ACC112 (cell line): ENCODE measurements at regions not wholly inside any gene's neighbourhood (a gene's known extent, or its start where the extent isn't known, plus 50 kb on each side); places are given as distances from the start of the nearest gene placed in this dataset.
"Not testable (repeated sequence)": the region's sequence is repeated elsewhere in the genome, so short reads cannot be mapped to it uniquely, and the experiment has no call there.

Experiments used
- H2AFZ ChIP-seq: fragments of 200-600 bp; sonication (generic); one replicate; pipeline ENCODE4 v1.6.0; 2017; ENCODE audit warnings: antibody characterized with exemption, low read length; ENCODE audit not compliant: unreplicated experiment
- H3K27ac ChIP-seq: fragments of 200-600 bp; sonication (generic); 2 replicates; pipeline ENCODE4 v1.5.1; 2014; ENCODE audit warnings: low read depth, mild to moderate bottlenecking, antibody characterized with exemption, low read length, moderate library complexity
- H3K27me3 ChIP-seq: fragments of 200-600 bp; sonication (generic); 2 replicates; pipeline ENCODE4 v1.6.1; 2014; ENCODE audit warnings: mild to moderate bottlenecking, antibody characterized with exemption, low read length, moderate library complexity, mixed read lengths; ENCODE audit not compliant: insufficient read depth
- H3K36me3 ChIP-seq: fragments of 200-600 bp; sonication (generic); 2 replicates; pipeline ENCODE4 v1.6.1; 2016; ENCODE audit warnings: mild to moderate bottlenecking, antibody characterized with exemption, low read length, moderate library complexity, mixed read lengths; ENCODE audit not compliant: insufficient read depth
- H3K4me1 ChIP-seq: fragments of 200-600 bp; sonication (generic); one replicate; pipeline ENCODE4 v1.6.1; 2016; ENCODE audit warnings: low read length, mixed read lengths; ENCODE audit not compliant: insufficient read depth, unreplicated experiment, control insufficient read depth
- H3K4me3 ChIP-seq: fragments of 200-600 bp; sonication (generic); 2 replicates; pipeline ENCODE4 v1.5.1; 2014; ENCODE audit warnings: mild to moderate bottlenecking, low read depth, low read length
- H3K79me2 ChIP-seq: fragments of 200-600 bp; sonication (generic); one replicate; pipeline ENCODE4 v1.6.0; 2016; ENCODE audit warnings: low read length; ENCODE audit not compliant: control insufficient read depth, unreplicated experiment, insufficient read depth

GRCh38 chr9:78122631-78123030 is 91.0 kb upstream of the GNAQ start:
- H3K27ac ChIP-seq, result no peak overlapping the region
- no peaks in the 10 kb centered on the region for H3K79me2 ChIP-seq
- no peak overlapping the region for H3K4me3 ChIP-seq
- no peaks in the 10 kb centered on the region for H3K27me3 ChIP-seq
- H2AFZ ChIP-seq, result no peak overlapping the region
- H3K36me3 ChIP-seq, result no peaks in the 10 kb centered on the region
- no peaks in the 10 kb centered on the region for H3K4me1 ChIP-seq

- Histone ChIP-seq H3K4me3 (no peak overlapping the region), H3K4me1 (no peaks in the 10 kb centered on the region), H2AFZ (no peak overlapping the region), H3K79me2 (no peaks in the 10 kb centered on the region), H3K27me3 (no peaks in the 10 kb centered on the region), H3K27ac (no peak overlapping the region), H3K36me3 (no peaks in the 10 kb centered on the region)
Observed at GRCh38 chr9:78121488-78121887, 89.9 kb upstream of the GNAQ start.

- Histone ChIP-seq H3K79me2 (no peaks in the 10 kb centered on the region), H3K4me3 (no peak overlapping the region), H3K27ac (no peak overlapping the region), H3K27me3 (no peaks in the 10 kb centered on the region), H2AFZ (no peak overlapping the region), H3K4me1 (no peaks in the 10 kb centered on the region), H3K36me3 (no peaks in the 10 kb centered on the region)
Observed at GRCh38 chr9:78118742-78119473, 87.3 kb upstream of the GNAQ start.

GRCh38 chr9:78115073-78115472 is 83.5 kb upstream of the GNAQ start:
- Histone ChIP-seq H3K4me1 (no peaks in the 10 kb centered on the region), H3K27me3 (no peaks in the 10 kb centered on the region), H3K27ac (no peak overlapping the region), H3K4me3 (no peak overlapping the region), H3K36me3 (no peaks in the 10 kb centered on the region), H2AFZ (no peak overlapping the region), H3K79me2 (no peaks in the 10 kb centered on the region)

GRCh38 chr9:78114581-78114980 is 83.0 kb upstream of the GNAQ start:
- no peaks in the 10 kb centered on the region for H3K79me2 ChIP-seq
- H3K36me3 ChIP-seq, result no peaks in the 10 kb centered on the region
- no peak overlapping the region for H3K4me3 ChIP-seq
- H3K4me1 ChIP-seq, result no peaks in the 10 kb centered on the region
- H2AFZ ChIP-seq, result no peak overlapping the region
- no peak overlapping the region for H3K27ac ChIP-seq
- no peaks in the 10 kb centered on the region for H3K27me3 ChIP-seq

GRCh38 chr9:78112406-78112805 is 80.8 kb upstream of the GNAQ start:
- H3K27ac ChIP-seq, result no peak overlapping the region
- no peak overlapping the region for H3K4me3 ChIP-seq

GRCh38 chr9:78112004-78112403 is 80.4 kb upstream of the GNAQ start:
- no peaks in the 10 kb centered on the region for H3K36me3 ChIP-seq
- no peak overlapping the region for H3K4me3 ChIP-seq
- no peaks in the 10 kb centered on the region for H3K4me1 ChIP-seq
- H3K27ac ChIP-seq, result no peak overlapping the region
- no peak overlapping the region for H2AFZ ChIP-seq
- no peaks in the 10 kb centered on the region for H3K79me2 ChIP-seq
- H3K27me3 ChIP-seq, result no peaks in the 10 kb centered on the region

More at GRCh38 chr9:78112406-78112805, 80.8 kb upstream of the GNAQ start:
- no peaks in the 10 kb centered on the region for H3K36me3 ChIP-seq
- no peaks in the 10 kb centered on the region for H3K79me2 ChIP-seq
- H3K4me1 ChIP-seq, result no peaks in the 10 kb centered on the region
- no peak overlapping the region for H2AFZ ChIP-seq
- no peaks in the 10 kb centered on the region for H3K27me3 ChIP-seq

GRCh38 chr9:78109075-78109474 is 77.5 kb upstream of the GNAQ start:
- H3K4me3 ChIP-seq, result no peak overlapping the region
- H3K36me3 ChIP-seq, result no peaks in the 10 kb centered on the region
- H3K79me2 ChIP-seq, result no peaks in the 10 kb centered on the region
- H2AFZ ChIP-seq, result no peak overlapping the region
- H3K4me1 ChIP-seq, result no peaks in the 10 kb centered on the region
- peaks cover 17% of the 10 kb centered on the region for H3K27me3 ChIP-seq
- no peak overlapping the region for H3K27ac ChIP-seq

- not testable (repeated sequence) for H3K4me3 ChIP-seq, H3K4me1 ChIP-seq, H3K36me3 ChIP-seq, H2AFZ ChIP-seq, H3K27ac ChIP-seq, H3K79me2 ChIP-seq
- peaks cover 35% of the 10 kb centered on the region for H3K27me3 ChIP-seq
Observed at GRCh38 chr9:78106586-78106985, 75.0 kb upstream of the GNAQ start.

GRCh38 chr9:78103971-78104433 is 72.4 kb upstream of the GNAQ start:
- Histone ChIP-seq H3K27ac (no peak overlapping the region), H3K4me1 (no peaks in the 10 kb centered on the region), H2AFZ (no peak overlapping the region), H3K27me3 (peaks cover 38% of the 10 kb centered on the region), H3K36me3 (no peaks in the 10 kb centered on the region), H3K4me3 (no peak overlapping the region), H3K79me2 (no peaks in the 10 kb centered on the region)

- Histone ChIP-seq H3K4me3 (no peak overlapping the region), H3K27ac (no peak overlapping the region), H3K36me3 (no peaks in the 10 kb centered on the region), H3K27me3 (peaks cover 61% of the 10 kb centered on the region), H3K79me2 (no peaks in the 10 kb centered on the region), H3K4me1 (no peaks in the 10 kb centered on the region), H2AFZ (no peak overlapping the region)
Observed at GRCh38 chr9:78101247-78101646, 69.6 kb upstream of the GNAQ start.
